OCI-LY7 (cell line): ENCODE measurements at regions not wholly inside any gene's neighbourhood (a gene's known extent, or its start where the extent isn't known, plus 50 kb on each side); places are given as distances from the start of the nearest gene placed in this dataset.

Experiments
- EZH2phosphoT487 ChIP-seq: fragments of 200-600 bp; sonication (generic); IDR thresholded peaks from 2 replicates; pipeline ENCODE4 v1.6.1; 2018; ENCODE audit warnings: low read depth, borderline replicate concordance, mild to moderate bottlenecking, mixed run types, antibody characterized with exemption, low read length, moderate library complexity, mixed read lengths
- TF ChIP-seq, protein P1 (sequence below): fragments of 200-600 bp; sonication (generic); conservative IDR thresholded peaks from 2 replicates; pipeline ENCODE4 v1.5.1; 2014; ENCODE audit warnings: mild to moderate bottlenecking, antibody characterized with exemption, low read length, moderate library complexity, mixed read lengths

DNA sequence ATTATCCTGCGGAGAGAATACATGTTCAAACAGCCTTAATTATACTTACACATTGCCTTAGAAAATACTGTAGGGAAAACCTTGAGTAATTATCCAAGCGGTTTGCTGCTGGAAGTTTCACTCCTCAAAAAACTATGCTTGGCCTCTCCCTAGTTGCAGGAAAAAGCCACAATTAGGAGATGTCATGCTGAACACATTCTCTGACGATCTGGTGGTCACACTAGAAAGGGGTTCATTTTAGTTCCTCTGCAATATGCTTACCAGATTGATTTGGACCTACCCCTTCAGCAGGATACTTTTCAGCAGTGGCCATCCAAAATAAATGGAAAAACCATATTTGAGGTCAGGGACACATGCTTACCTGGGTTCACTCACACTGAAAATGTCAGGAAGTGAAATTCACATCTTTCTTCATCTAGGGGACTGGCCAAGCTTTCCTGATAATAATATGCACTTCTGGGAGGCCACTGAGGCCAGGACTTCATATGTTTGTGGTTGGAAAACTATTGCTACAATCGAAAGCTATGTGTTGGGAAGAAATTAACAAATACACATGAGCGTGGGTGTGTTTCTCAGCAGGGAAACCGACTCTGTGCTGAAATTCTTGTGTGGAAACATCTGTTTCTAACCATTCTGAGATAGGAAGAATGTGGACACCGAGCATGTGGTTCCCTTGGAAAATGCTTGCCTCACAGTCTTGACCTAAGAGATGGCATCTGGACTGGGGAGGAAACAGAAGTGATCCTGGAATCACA lies 68.8 kb downstream of the ATXN3L start:
- TF ChIP-seq, protein P1, sequence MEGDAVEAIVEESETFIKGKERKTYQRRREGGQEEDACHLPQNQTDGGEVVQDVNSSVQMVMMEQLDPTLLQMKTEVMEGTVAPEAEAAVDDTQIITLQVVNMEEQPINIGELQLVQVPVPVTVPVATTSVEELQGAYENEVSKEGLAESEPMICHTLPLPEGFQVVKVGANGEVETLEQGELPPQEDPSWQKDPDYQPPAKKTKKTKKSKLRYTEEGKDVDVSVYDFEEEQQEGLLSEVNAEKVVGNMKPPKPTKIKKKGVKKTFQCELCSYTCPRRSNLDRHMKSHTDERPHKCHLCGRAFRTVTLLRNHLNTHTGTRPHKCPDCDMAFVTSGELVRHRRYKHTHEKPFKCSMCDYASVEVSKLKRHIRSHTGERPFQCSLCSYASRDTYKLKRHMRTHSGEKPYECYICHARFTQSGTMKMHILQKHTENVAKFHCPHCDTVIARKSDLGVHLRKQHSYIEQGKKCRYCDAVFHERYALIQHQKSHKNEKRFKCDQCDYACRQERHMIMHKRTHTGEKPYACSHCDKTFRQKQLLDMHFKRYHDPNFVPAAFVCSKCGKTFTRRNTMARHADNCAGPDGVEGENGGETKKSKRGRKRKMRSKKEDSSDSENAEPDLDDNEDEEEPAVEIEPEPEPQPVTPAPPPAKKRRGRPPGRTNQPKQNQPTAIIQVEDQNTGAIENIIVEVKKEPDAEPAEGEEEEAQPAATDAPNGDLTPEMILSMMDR = no peak
- no peak for TF ChIP-seq EZH2phosphoT487
